ENCODE measurements at regions not wholly inside any gene's neighbourhood (a gene's known extent, or its start where the extent isn't known, plus 50 kb on each side); places are given as distances from the start of the nearest gene placed in this dataset. TPM values are rescaled to one million over a fixed set of nuclear protein-coding genes. Genes with fewer than 3 reads are reported as not detected.
"Not testable (repeated sequence)": the region's sequence is repeated elsewhere in the genome, so short reads cannot be mapped to it uniquely, and the experiment has no call there.

DNA sequence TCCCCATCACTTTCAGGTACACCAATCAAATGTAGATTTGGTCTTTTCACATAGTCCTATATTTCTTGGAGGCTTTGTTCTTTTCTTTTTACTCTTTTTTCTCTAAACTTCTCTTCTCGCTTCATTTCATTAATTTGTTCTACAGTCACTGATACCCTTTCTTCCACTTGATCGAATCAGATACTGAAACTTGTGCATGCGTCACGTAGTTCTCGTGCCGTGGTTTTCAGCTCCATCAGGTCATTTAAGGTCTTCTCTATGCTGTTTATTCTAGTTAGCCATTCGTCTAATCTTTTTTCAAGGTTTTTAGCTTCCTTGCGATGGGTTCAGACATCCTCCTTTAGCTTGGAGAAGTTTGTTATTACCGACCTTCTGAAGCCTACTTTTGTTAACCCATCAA lies 70.6 kb downstream of the DLEU7 start:
- H3K9ac ChIP-seq (ENCODE audit: low read length); H4K5ac ChIP-seq (ENCODE audit: low read length); H2BK15ac ChIP-seq (replicated peaks; ENCODE audit: low read depth); H2AK5ac ChIP-seq (ENCODE audit: low read length); H3K27me3 ChIP-seq (ENCODE audit: insufficient read depth, low read length, poor library complexity); H3K79me2 ChIP-seq (ENCODE audit: control insufficient read depth, insufficient read depth, low read length); H3K27ac ChIP-seq (ENCODE audit: low read depth, low read length); H3K79me1 ChIP-seq (ENCODE audit: low read length); H3K4me2 ChIP-seq (ENCODE audit: low read length); H3K4me3 ChIP-seq (ENCODE audit: low read length); H3K4ac ChIP-seq (ENCODE audit: low read depth, low read length); H2BK5ac ChIP-seq (ENCODE audit: low read length); H3K36me3 ChIP-seq (ENCODE audit: control insufficient read depth, insufficient read depth, low read length); H3K56ac ChIP-seq (ENCODE audit: low read length); H4K8ac ChIP-seq (ENCODE audit: low read depth, low read length); DNase-seq; H3K4me1 ChIP-seq (ENCODE audit: control insufficient read depth, low read depth, low read length); H3K18ac ChIP-seq (ENCODE audit: low read length); H3K23ac ChIP-seq (ENCODE audit: low read length); H2BK120ac ChIP-seq (ENCODE audit: low read depth, low read length): not testable (repeated sequence)
- no CpG with 5 or more reads among the region's 9 CpGs for WGBS (ENCODE audit: extremely low coverage, insufficient coverage, low lambda C conversion rate)

Small RNA genes lying in the stretch of these regions (small RNA-seq; reads per million reads assigned to genes)
- not detected for gene RF02109 (ENCODE audit: insufficient read depth)
- not detected for gene RF02110 (ENCODE audit: insufficient read depth)
